ENCODE measurements at regions not wholly inside any gene's neighbourhood (a gene's known extent, or its start where the extent isn't known, plus 50 kb on each side); places are given as distances from the start of the nearest gene placed in this dataset.

DNA sequence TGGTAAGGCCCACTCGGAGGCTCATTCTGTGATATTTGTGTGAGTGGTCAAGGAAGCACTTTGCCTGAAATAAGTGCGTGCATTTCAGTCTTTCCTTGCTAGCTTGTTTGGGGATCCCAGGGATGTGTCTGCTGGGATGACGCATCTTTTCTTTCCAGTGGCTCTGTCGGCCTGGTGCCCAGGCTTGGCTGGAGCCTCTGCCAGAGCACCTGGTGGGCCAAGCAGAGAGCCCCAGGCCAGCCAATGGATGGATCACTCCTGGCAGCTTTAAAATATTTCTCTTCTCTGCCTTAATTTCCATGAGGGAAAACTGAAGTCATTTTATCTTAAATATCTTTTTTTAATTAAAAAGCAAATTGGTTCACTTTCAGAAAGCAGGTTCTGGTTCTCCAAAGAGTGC, 501.8 kb upstream of the HS6ST1 start:
- TF ChIP-seq, protein P1, sequence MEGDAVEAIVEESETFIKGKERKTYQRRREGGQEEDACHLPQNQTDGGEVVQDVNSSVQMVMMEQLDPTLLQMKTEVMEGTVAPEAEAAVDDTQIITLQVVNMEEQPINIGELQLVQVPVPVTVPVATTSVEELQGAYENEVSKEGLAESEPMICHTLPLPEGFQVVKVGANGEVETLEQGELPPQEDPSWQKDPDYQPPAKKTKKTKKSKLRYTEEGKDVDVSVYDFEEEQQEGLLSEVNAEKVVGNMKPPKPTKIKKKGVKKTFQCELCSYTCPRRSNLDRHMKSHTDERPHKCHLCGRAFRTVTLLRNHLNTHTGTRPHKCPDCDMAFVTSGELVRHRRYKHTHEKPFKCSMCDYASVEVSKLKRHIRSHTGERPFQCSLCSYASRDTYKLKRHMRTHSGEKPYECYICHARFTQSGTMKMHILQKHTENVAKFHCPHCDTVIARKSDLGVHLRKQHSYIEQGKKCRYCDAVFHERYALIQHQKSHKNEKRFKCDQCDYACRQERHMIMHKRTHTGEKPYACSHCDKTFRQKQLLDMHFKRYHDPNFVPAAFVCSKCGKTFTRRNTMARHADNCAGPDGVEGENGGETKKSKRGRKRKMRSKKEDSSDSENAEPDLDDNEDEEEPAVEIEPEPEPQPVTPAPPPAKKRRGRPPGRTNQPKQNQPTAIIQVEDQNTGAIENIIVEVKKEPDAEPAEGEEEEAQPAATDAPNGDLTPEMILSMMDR (IDR thresholded peaks at IDR 0.05): no peak
- no peak for TF ChIP-seq POLR2A (IDR thresholded peaks at IDR 0.05)

All from right lobe of liver (tissue), 4 donors.